SU-DHL-6 (cell line): ENCODE measurements at regions not wholly inside any gene's neighbourhood (a gene's known extent, or its start where the extent isn't known, plus 50 kb on each side); places are given as distances from the start of the nearest gene placed in this dataset.

Experiments used
- H2AFZ ChIP-seq: fragments of 200-600 bp; sonication (generic); 2 replicates; pipeline ENCODE4 v1.6.1; 2014; ENCODE audit warnings: low read depth, mild to moderate bottlenecking, moderate library complexity, mixed read lengths, antibody characterized with exemption, low read length; ENCODE audit not compliant: severe bottlenecking
- H3F3A ChIP-seq: fragments of 200-600 bp; shearing (Covaris generic); 2 replicates; pipeline ENCODE4 v1.6.0; 2016; ENCODE audit warnings: antibody characterized with exemption, mild to moderate bottlenecking; ENCODE audit not compliant: insufficient read depth
- H3K27ac ChIP-seq: fragments of 200-600 bp; sonication (generic); 2 replicates; pipeline ENCODE4 v1.5.1; 2016; ENCODE audit warnings: low read depth, mild to moderate bottlenecking, low read length, moderate library complexity, mixed read lengths
- H3K27me3 ChIP-seq: fragments of 200-600 bp; sonication (generic), shearing (Covaris generic); 2 replicates; pipeline ENCODE4 v1.6.0; 2014; ENCODE audit warnings: mild to moderate bottlenecking, low read length
- H3K36me3 ChIP-seq: fragments of 200-600 bp; sonication (generic); 2 replicates; pipeline ENCODE4 v1.6.1; 2014; ENCODE audit warnings: mild to moderate bottlenecking, low read length, mixed read lengths
- H3K4me2 ChIP-seq: fragments of 300-600, 200-600 bp; shearing (Covaris generic), sonication (generic); 2 replicates; pipeline ENCODE4 v1.6.0; 2014; ENCODE audit warnings: low read length, low read depth, mild to moderate bottlenecking; ENCODE audit not compliant: poor library complexity, severe bottlenecking
- H3K4me3 ChIP-seq: fragments of 200-600 bp; sonication (generic); 2 replicates; pipeline ENCODE4 v1.5.1; 2014; ENCODE audit warnings: antibody characterized with exemption, low read length, mild to moderate bottlenecking, mixed read lengths; ENCODE audit not compliant: insufficient read depth, poor library complexity, severe bottlenecking
- H3K79me2 ChIP-seq: fragments of 200-600 bp; sonication (generic); 2 replicates; pipeline ENCODE4 v1.6.1; 2014; ENCODE audit warnings: mild to moderate bottlenecking, low read length, moderate library complexity; ENCODE audit not compliant: insufficient read depth
- H3K9ac ChIP-seq: fragments of 200-600 bp; sonication (generic); 2 replicates; pipeline ENCODE4 v1.7.0; 2014; ENCODE audit warnings: mild to moderate bottlenecking, low read length
- H3K9me2 ChIP-seq: fragments of 200-600 bp; sonication (generic); replicated peaks from 2 replicates; pipeline ENCODE4 v1.6.1; 2014; ENCODE audit warnings: low read length; ENCODE audit not compliant: insufficient read depth
- H3K9me3 ChIP-seq: fragments of 200-600 bp; sonication (generic); 2 replicates; pipeline ENCODE4 v1.6.1; 2014; ENCODE audit warnings: low read length, mixed read lengths; ENCODE audit not compliant: insufficient read depth
- H4K20me1 ChIP-seq: fragments of 200-600 bp; sonication (generic); 2 replicates; pipeline ENCODE4 v1.6.1; 2014; ENCODE audit warnings: low read depth, mild to moderate bottlenecking, antibody characterized with exemption, low read length, moderate library complexity, mixed read lengths
- CTCF ChIP-seq: fragments of 200-600 bp; sonication (generic); IDR thresholded peaks from one replicate; pipeline ENCODE4 v1.5.1; 2017; ENCODE audit warnings: antibody characterized with exemption, mild to moderate bottlenecking, low read length, moderate library complexity; ENCODE audit not compliant: insufficient read depth, poor library complexity, severe bottlenecking
- EZH2phosphoT487 ChIP-seq: fragments of 200-600 bp; sonication (generic), shearing (Covaris generic); conservative IDR thresholded peaks from 2 replicates; pipeline ENCODE4 v1.6.1; 2018; ENCODE audit warnings: mild to moderate bottlenecking, antibody characterized with exemption, low read length, moderate library complexity, mixed read lengths

- H3K9me2 ChIP-seq: no peaks in the 10 kb centered on the region
- H2AFZ ChIP-seq: no peak overlapping the region
- no peaks in the 10 kb centered on the region for H3K27me3 ChIP-seq
- no peak overlapping the region for H3K9ac ChIP-seq
- no peak overlapping the region for H3K4me3 ChIP-seq
- no peaks in the 10 kb centered on the region for H3F3A ChIP-seq
- H3K4me2 ChIP-seq: no peak overlapping the region
- TF ChIP-seq EZH2phosphoT487: no peak
- TF ChIP-seq CTCF: no peak
- no peaks in the 10 kb centered on the region for H3K9me3 ChIP-seq
- no peak overlapping the region for H3K27ac ChIP-seq
- no peaks in the 10 kb centered on the region for H3K79me2 ChIP-seq
- no peaks in the 10 kb centered on the region for H3K36me3 ChIP-seq
- H4K20me1 ChIP-seq: no peaks in the 10 kb centered on the region
Observed at GRCh38 chr21:23881783-23882182, 1725.5 kb downstream of the MRPL39 start.

- Histone ChIP-seq H4K20me1 (no peaks in the 10 kb centered on the region), H3K9me2 (no peaks in the 10 kb centered on the region), H3K27ac (no peak overlapping the region), H3K79me2 (no peaks in the 10 kb centered on the region), H3K4me3 (no peak overlapping the region), H2AFZ (no peak overlapping the region), H3K9ac (no peak overlapping the region), H3F3A (no peaks in the 10 kb centered on the region), H3K27me3 (no peaks in the 10 kb centered on the region), H3K9me3 (no peaks in the 10 kb centered on the region), H3K36me3 (no peaks in the 10 kb centered on the region), H3K4me2 (no peak overlapping the region)
- TF ChIP-seq EZH2phosphoT487: no peak
- TF ChIP-seq CTCF: no peak
Observed at GRCh38 chr21:23876925-23877558, 1730.2 kb downstream of the MRPL39 start.

- no peaks in the 10 kb centered on the region for H3K79me2 ChIP-seq
Observed at GRCh38 chr21:23874271-23874670, 1733.0 kb downstream of the MRPL39 start.

More at GRCh38 chr21:23874271-23874670, 1733.0 kb downstream of the MRPL39 start:
- Histone ChIP-seq H3K36me3 (no peaks in the 10 kb centered on the region), H2AFZ (no peak overlapping the region), H3K27me3 (no peaks in the 10 kb centered on the region), H3K4me3 (no peak overlapping the region), H4K20me1 (no peaks in the 10 kb centered on the region), H3K9ac (no peak overlapping the region), H3F3A (no peaks in the 10 kb centered on the region), H3K27ac (no peak overlapping the region), H3K9me3 (no peaks in the 10 kb centered on the region), H3K9me2 (no peaks in the 10 kb centered on the region), H3K4me2 (no peak overlapping the region)
- TF ChIP-seq CTCF (no peak), EZH2phosphoT487 (no peak)
